ENCODE measurements at regions not wholly inside any gene's neighbourhood (a gene's known extent, or its start where the extent isn't known, plus 50 kb on each side); places are given as distances from the start of the nearest gene placed in this dataset.
"Not testable (repeated sequence)": the region's sequence is repeated elsewhere in the genome, so short reads cannot be mapped to it uniquely, and the experiment has no call there.

DNA sequence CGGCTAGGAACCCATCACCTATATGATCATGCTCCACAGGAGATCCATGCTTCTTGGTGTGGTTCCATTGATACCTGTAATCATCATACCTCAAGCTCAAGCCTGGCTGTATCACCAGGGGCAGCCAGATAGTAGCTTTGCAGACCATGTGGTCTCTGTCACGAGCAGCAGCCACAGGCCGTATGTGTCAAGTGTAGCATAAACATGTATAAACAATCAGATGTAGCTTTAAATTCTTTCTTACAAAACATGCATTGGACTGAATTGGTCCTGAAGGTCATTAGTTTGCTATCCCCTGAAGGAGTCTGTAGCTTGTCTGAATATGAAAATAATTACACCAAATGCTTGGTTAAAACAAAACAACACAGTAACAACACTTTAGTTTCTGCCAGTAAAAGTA lies 1223.2 kb upstream of the TMEM132C start:
- DNase-seq (ENCODE audit: low read depth in 2 of 2, low spot score in 1 of 2) = no peak

DNA sequence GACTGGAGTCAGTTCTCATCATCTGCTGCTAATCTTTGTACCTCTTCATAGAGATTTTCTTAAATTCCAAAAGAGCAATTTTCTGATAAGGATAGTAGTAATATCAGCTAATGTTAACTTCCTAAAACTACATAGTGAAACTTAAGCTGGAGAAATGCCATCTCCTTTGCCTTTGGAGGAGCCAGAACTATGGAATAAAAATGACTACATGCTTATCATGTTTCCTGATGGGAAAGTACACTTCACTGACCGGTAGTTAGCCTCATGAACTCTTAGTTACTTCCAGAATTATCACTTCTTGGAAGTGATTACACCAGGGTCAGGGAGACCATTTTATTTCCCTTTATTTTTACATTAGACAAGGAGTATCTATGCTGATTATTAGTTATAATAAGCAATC lies 1222.1 kb upstream of the TMEM132C start:
- DNase-seq (ENCODE audit: low read depth in 2 of 2, low spot score in 1 of 2) = no peak

DNA sequence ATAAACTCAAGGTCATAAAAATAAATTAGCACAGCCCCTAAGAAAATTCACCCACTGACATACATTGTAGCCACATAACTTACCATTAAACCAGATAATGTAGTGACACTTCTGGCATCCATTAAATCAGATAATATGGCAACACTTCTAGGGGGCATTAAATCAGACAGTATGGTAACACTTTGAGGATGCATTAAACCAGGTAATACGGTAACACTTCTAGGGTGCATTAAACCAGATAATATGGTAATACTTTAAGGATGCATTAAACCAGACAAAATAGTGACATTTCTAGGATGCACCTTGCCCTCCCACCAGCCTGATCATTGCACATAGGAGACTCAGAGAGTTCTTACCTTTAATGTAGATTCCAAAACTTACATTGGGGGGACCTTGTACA lies 1220.5 kb upstream of the TMEM132C start:
- DNase-seq (ENCODE audit: low read depth in 2 of 2, low spot score in 1 of 2) = no peak

DNA sequence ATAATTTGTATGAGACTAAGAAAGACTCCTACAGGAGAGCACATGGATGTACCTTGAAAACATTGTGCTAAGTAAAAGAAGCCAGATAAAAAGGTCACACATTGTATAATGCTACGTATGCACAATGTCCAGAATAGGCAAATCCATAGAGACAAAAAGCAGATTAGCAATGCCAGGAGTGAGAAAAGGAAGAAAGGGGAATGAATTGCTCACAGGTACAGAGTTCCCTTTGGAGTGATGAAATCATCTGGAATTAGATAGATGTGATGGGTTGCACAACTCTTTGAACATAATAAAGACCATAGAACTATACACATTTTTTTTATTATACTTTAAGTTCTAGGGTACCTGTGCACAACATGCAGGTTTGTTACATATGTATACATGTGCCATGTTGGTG lies 1218.9 kb upstream of the TMEM132C start:
- DNase-seq (ENCODE audit: low read depth in 2 of 2, low spot score in 1 of 2) = no peak

DNA sequence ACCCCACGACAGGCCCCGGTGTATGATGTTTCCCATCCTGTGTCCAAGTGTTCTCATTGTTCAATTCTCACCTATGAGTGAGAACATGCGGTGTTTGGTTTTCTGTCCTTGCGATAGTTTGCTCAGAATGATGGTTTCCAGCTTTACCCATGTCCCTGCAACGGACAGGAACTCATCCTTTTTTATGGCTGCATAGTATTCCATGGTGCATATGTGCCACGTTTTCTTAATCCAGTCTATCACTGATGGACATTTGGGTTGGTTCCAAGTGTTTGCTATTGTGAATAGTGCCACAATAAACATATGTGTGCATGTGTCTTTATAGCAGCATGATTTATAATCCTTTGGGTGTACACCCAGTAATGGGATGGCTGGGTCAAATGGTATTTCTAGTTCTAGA lies 1218.4 kb upstream of the TMEM132C start:
- DNase-seq (ENCODE audit: low read depth in 2 of 2, low spot score in 1 of 2) = not testable (repeated sequence)

DNA sequence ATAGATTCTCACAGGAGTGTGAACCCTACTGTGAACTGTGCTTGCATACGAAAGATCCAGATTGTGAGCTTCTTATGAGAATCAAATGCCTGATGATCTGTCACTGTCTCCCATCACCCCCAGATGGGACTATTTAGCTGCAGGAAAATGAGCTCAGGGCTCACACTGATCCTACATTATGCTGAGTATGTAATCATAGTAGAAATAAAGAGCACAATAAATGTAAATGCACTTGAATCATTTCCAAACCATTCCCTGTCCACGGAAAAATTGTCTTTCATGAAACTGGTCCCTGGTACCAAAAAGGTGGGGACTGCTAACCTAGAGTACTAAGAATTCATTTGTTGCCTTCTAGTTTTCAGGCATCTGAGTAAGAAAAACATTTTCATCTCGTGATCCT lies 1215.8 kb upstream of the TMEM132C start:
- no peak for DNase-seq (ENCODE audit: low read depth in 2 of 2, low spot score in 1 of 2)

DNA sequence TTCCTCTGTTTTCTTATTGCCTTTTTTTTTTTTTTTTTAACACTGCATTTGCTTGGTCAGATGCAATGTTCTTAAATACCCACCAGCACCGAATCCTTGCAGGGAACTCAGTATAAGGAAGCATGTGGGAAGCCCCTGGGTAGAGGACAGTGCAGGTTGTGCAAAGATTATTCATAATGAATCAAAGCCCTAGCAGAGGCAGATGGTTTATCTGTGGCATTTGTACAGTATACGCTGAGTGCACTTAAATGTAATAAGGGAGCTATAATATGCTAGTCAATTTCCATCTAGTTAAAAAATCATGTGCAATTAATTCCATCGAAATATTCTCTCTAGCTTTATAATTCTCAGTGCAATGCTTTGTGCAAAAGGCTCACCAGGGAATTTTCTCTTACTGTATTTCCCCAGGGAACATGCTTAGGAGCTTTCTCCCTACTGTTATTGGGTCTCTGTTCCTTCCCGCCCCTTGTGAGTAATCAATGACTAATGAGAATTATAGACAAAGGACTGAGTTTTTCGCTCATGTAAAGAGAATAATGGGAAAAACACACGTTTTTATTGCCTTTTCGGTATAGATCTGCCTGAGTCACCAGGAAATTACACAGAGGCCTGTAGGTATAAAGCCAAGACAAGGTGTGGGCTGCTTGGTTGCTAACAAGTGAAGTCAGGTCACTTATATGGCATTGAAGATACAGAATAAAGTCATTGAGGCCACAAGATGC lies 1214.3 kb upstream of the TMEM132C start:
- DNase-seq (ENCODE audit: low read depth in 2 of 2, low spot score in 1 of 2) = no peak

DNA sequence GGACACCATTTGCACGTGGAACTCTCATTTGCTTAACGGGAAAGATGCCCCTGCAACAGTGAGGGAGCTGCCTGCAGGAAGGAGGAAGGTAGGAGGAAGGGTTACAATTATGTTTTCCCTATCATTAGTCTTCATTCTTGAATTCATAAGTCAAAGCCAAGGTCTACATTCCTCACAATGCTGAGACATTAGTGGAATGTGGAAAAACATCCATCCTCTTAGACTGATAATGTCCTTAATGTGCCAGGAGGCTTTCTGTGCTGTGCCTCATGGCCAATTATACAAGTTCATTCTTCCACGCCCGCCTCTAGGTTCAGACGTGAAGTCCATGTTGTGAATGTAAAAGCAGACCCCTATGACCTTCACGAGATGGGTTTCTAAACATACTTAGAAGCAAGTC lies 1212.4 kb upstream of the TMEM132C start:
- no peak for DNase-seq (ENCODE audit: low read depth in 2 of 2, low spot score in 1 of 2)

DNA sequence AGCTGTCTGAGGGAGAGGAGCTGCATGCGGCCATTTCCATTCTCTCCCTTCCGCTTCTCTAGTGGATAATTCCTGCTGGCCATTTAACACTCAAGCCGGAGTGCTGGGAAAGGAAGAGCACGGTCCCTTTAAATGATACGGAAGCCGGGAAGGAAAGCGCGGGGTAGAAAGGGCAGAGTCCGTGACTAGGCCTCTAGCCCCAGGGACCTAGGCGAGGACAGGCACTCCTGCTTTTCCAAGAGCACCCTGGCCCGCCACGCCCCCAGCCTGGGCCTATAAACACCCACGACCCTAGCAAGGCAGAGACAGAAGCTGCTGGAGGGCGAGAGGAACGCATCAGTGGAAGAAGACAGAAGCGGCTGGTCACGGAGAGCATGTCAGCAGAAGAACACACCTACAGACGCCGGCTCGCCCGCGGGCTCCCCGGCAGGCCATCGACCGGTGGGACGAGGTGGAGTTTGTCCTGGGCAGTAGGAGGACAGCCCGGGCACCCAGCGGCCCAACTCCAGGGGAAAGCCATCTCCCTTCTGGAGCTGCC lies 1206.6 kb upstream of the TMEM132C start:
- no peak for DNase-seq (ENCODE audit: low read depth in 2 of 2, low spot score in 1 of 2)

DNA sequence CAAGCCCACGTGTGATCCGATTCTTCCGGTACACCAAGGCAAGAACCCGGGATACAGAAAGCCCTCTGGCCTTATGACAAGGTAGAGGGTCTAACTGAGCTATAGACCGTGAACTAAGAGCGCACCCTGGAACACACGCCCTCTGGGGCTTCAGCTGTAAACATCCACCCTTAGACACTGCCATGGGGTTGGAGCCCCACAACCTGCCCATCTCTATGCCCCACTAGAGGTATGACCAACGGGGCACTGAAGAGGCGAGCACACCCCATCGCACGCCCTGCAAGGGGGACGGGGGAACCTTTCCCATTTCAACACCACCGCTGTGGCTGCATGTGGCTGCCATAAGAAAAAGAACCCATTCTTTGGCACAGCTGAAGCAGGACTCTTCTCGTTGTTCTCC lies 1206.0 kb upstream of the TMEM132C start:
- no peak for DNase-seq (ENCODE audit: low read depth in 2 of 2, low spot score in 1 of 2)

DNA sequence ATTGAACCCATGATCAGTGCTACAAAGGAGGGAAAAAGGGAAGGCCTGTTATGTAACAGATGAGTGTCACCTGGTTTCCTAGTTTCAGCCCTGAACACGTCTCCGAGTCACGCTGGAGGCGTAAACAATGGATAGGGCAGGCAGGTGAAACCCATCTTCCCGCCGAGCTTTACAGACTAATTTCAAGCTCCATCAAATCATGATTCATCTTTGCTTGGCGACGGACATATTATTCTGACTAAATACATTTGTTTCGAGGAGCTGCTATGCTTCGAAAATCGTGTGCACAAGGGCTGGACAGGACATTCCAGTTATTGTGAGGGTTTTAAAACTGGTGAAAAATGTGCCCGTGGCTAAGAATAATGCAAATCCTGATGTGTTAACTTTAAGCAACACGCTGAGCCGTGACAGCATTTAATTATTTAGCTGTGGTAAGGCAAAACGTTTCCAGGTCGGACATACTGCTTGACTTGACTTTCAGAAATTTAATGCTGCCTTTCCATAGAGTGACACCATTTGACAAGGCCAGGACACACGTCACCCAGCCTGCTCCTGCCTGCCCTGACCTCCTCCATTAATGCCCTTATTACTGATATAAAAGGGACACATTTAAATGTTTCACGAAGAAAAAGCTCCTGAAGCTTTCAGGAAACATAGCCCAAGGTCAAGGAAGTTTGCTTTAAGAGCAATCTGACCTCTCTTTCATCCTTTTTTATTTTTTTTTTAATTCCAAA lies 1203.5 kb upstream of the TMEM132C start:
- DNase-seq (ENCODE audit: low read depth in 2 of 2, low spot score in 1 of 2) = no peak

DNA sequence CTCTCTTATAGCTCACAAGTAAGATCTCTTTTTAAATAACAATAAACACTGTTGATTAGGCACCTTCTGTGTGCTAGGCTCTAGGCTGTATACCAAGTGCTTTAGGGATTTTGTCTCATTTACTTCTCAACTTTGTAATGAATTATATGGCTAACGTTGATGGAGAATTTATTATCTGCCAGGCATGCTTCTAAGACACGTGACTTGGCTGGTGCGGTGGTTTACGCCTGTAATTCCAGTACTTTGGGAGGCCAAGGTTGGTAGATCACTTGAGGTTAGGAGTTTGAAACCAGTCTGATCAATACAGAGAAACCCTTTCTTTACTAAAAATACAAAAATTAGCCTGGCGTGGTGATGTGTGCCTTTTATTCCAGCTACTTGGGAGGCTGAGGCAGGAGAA lies 1202.8 kb upstream of the TMEM132C start:
- DNase-seq (ENCODE audit: low read depth in 2 of 2, low spot score in 1 of 2) = no peak

DNA sequence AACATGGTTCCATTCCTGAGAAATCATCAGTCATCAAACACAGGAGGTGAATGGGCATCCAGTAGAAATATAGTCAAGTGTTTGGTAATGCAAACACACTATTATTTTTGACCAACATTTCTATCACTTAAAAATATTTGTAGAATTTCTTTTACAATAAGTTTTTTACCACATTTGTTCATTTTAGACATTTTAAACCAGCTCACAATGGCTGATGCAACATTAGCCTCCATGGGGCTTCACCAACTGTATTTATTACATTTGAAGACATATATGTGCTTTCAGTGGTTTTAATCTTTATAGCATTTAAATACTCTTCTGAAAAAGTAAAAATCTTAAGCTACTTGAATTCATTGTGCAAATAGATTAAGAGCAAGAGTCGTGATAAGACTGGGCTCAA lies 1201.4 kb upstream of the TMEM132C start:
- DNase-seq (ENCODE audit: low read depth in 2 of 2, low spot score in 1 of 2) = no peak

DNA sequence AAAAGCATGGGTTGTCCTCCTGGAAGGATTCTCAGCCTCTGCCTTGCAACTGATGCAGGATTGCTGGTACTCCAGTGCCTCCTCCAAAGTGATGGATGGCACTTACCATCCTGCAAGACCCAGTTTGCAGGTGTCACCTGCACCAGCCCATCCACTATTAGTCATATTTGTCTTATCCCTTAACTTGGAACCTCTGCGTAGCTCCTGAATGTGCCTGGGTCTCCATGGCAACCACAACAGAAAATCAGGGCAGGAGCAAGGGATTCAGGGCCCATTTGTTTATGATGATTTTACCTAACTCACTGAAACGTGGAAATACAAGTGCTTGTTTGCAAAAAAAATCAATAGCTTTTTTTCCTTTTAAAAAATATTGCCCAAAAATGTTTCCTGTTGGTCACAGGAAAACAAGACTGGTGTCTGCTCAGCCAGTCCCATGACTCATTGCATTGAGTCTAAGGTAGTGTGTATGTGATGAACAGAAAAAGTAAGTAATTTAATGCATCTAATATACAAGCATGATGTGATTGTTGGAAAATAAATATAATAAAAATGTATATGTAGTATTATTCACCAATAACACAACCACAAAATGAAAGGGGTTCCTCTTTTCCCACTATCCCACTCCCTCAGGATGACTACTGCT lies 1196.3 kb upstream of the TMEM132C start:
- DNase-seq (ENCODE audit: low read depth in 2 of 2, low spot score in 1 of 2) = no peak

DNA sequence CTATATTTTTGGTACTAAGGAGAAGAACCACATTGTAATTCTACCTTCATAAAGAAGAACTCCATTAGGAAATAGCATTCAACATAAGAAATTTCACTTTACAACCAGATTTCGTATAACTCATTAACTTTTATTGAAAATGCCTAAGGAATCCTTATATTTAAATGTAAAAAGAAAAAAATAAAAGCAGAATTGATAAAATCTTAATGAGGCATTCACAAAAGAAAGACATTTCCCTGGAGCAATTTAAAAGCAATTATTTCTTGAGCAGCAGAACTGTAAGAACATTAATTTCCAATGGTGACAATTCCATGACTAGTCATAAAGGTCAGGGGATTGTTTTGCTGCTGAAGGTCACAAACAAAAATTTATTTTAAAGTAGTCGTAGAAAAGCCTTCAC lies 1192.8 kb upstream of the TMEM132C start:
- no peak for DNase-seq (ENCODE audit: low read depth in 2 of 2, low spot score in 1 of 2)

DNA sequence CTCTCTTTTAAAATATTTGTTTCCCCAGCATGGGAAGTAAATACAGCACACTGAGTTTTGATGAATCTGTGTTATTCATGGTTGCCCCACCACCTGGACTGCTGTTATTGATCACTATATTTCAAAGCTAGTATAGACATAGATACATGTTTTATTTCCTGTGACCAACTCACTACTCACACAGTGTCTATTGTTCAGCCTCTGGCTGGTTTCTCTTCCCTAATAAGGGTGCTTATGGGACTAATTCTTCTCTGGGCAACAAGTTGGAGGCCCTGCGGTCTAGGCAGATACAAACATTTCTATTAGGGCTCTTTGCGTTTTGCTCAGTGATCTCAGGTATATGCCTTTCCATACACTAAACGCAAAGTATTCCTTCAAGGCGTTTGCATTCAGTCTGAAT lies 1191.0 kb upstream of the TMEM132C start:
- no peak for DNase-seq (ENCODE audit: low read depth in 2 of 2, low spot score in 1 of 2)

DNA sequence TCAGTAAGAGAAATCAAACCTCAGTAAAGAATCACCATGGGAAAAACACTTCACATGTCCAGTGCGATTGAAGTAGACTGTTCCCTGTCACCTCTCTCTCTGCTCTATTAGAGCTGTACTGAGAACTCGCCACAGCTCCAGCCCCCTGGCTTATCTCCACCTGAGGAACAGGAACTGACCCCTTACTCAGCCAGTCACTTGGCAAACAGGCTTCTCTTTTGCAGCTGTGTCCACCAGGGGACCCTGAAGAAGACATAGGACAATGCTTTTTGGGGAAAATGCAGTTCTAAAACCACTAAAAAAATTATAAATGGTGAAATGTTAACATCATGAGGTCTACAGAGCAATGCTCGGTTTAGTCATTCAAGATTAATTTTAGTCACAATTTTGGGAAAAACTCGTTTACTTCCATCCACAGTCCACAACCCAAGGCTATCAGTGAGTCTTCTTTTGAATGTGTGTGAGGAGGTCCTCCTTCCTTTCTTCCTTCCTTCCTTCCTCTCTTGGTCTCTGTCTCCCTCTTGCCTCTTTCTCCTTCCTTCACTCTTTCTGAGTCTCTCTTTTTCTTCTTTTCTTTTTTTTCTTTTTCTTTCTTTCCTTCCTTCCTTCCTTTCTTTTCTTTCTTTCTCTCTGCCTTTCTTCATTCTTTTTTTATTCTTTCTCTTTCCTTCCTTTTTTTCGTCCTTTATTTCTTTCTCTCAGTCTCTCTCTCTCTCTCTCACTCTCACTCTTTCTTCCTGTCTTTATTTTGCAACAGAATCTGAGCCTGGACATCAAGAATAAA lies 1189.5 kb upstream of the TMEM132C start:
- DNase-seq (ENCODE audit: low read depth in 2 of 2, low spot score in 1 of 2) = no peak

DNA sequence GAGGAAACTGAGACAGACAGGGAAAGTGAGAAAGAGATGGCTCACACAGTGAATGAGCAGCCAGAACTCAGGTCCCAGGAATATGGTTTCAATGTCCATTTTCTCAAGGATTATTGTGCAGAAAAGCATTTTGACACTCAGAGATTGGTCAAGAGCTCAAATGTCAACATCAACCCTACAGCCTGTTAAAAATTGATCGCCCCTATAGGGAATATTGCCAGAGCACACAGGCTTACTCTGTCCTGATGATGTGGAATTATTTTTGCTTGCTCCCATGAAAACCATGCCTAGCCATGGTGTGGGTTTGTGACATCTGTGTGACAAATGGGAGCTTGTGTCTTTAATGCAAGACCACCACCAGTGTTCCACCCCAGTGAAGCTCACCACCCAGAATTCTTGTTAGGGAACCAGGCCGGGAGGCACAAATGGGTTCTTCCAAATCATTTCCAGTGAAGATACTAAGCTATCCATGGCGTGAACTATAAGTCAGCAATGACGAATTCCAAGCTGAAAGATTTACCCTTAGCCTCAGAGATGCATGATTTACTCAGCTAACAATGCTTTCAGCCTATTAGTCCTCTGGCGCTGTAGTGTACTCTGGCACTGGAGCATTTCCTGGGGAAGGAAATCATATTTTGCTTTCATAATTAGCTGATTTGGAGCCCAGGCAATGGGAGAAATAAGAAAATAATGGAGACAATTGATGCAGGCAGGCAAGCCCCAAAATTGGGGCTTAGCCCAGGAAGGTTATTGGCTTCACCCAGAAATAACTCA lies 1188.2 kb upstream of the TMEM132C start:
- DNase-seq (ENCODE audit: low read depth in 2 of 2, low spot score in 1 of 2) = no peak

DNA sequence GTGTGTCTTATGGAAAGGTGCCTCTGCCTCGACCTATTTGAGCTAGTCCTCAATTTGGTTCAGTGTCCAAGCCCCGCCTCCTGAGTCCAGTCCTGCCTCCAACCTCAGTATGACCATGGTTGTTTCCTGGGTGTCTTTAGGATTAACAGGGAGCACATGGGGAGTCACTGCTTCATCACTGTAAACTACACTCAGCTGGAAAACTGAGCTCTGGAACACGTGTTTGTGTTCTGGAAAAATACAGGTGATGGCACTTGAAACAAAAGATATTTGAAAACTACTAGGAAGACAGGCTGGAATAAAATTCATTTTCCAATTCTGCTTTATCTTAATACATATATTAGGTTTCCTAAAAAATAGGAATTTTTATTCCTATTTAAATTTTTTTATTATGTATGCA lies 1187.3 kb upstream of the TMEM132C start:
- no peak for DNase-seq (ENCODE audit: low read depth in 2 of 2, low spot score in 1 of 2)

DNA sequence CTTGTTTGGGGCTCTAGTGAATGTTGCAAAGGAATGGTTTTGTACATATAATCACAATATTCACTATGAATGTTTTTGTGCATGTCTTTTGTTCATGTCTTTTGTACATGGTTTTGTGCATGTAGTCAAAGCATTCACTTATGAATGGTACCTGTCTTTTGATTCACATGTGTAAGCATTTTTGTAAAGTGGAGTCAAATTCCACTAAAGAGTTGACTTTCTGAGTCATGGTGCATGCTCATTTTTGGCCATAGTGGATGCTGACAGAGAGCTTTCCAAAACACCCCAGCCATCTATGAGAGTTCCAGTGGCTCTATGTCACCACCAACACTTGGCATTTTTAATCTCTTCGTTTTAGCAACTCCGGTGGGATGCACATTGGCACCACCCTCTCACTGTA lies 1185.9 kb upstream of the TMEM132C start:
- no peak for DNase-seq (ENCODE audit: low read depth in 2 of 2, low spot score in 1 of 2)

Data from stimulated activated CD8-positive, alpha-beta memory T cell treated with anti-CD3 and anti-CD28 coated beads, Interleukin-4, amount 100 ng/mL, for 1 hour (primary cell).